MM.1S (cell line): ENCODE measurements at regions not wholly inside any gene's neighbourhood (a gene's known extent, or its start where the extent isn't known, plus 50 kb on each side); places are given as distances from the start of the nearest gene placed in this dataset.

Experiments used
- DNase-seq: peaks from one replicate; pipeline ENCODE4 v3.0.0-alpha.2; 2015
- H2AFZ ChIP-seq: fragments of 300-600 bp; sonication (generic); 2 replicates; pipeline ENCODE4 v1.6.0; 2016; ENCODE audit warnings: antibody characterized with exemption, low read length
- H3F3A ChIP-seq: fragments of 300-600 bp; sonication (generic); 2 replicates; pipeline ENCODE4 v1.6.1; 2016; ENCODE audit warnings: mild to moderate bottlenecking, antibody characterized with exemption, low read length, moderate library complexity, mixed read lengths; ENCODE audit not compliant: insufficient read depth
- H3K27ac ChIP-seq: fragments of 300-600 bp; sonication (generic); 2 replicates; pipeline ENCODE4 v1.5.1; 2016; ENCODE audit warnings: mild to moderate bottlenecking, low read length
- H3K27me3 ChIP-seq: fragments of 300-600 bp; sonication (generic); replicated peaks from 2 replicates; pipeline ENCODE4 v1.6.0; 2016; ENCODE audit warnings: low read length; ENCODE audit not compliant: insufficient read depth
- H3K36me3 ChIP-seq: fragments of 300-600 bp; sonication (generic); replicated peaks from 2 replicates; pipeline ENCODE4 v1.6.1; 2016; ENCODE audit warnings: mild to moderate bottlenecking, low read length, mixed read lengths; ENCODE audit not compliant: insufficient read depth
- H3K4me1 ChIP-seq: fragments of 300-600 bp; sonication (generic); 2 replicates; pipeline ENCODE4 v1.6.1; 2016; ENCODE audit warnings: low read length, mixed read lengths
- H3K4me2 ChIP-seq: fragments of 300-600 bp; sonication (generic); 2 replicates; pipeline ENCODE4 v1.6.0; 2016; ENCODE audit warnings: low read depth, low read length
- H3K4me3 ChIP-seq: fragments of 300-600 bp; sonication (generic); 2 replicates; pipeline ENCODE4 v1.5.1; 2016; ENCODE audit warnings: low read length, mixed read lengths
- H3K79me2 ChIP-seq: fragments of 300-600 bp; sonication (generic); 2 replicates; pipeline ENCODE4 v1.6.1; 2016; ENCODE audit warnings: mixed run types, low read length, mixed read lengths
- H3K9ac ChIP-seq: fragments of 300-600 bp; sonication (generic); 2 replicates; pipeline ENCODE4 v1.6.1; 2016; ENCODE audit warnings: low read length, mixed read lengths
- H3K9me2 ChIP-seq: fragments of 300-600 bp; sonication (generic); replicated peaks from 2 replicates; pipeline ENCODE4 v1.6.1; 2016; ENCODE audit warnings: mild to moderate bottlenecking, low read length, mixed read lengths; ENCODE audit not compliant: insufficient read depth
- H3K9me3 ChIP-seq: fragments of 300-600 bp; sonication (generic); replicated peaks from 2 replicates; pipeline ENCODE4 v1.6.1; 2016; ENCODE audit warnings: mild to moderate bottlenecking, low read length, mixed read lengths; ENCODE audit not compliant: insufficient read depth
- H4K20me1 ChIP-seq: fragments of 300-600 bp; sonication (generic); 2 replicates; pipeline ENCODE4 v1.6.1; 2016; ENCODE audit warnings: mild to moderate bottlenecking, low read length, moderate library complexity, mixed read lengths; ENCODE audit not compliant: insufficient read depth
- EZH2 ChIP-seq: fragments of 300-600 bp; sonication (generic); optimal IDR thresholded peaks from 2 replicates; pipeline ENCODE3; 2017; ENCODE audit warnings: low read depth, mild to moderate bottlenecking, antibody characterized with exemption, low read length, mixed read lengths
- EZH2phosphoT487 ChIP-seq: fragments of 300-600 bp; sonication (generic); IDR thresholded peaks from 2 replicates; pipeline ENCODE4 v1.6.1; 2018; ENCODE audit warnings: antibody characterized with exemption, low read length
- TF ChIP-seq, protein P1 (sequence below): fragments of 300-600 bp; sonication (generic); IDR thresholded peaks from 2 replicates; pipeline ENCODE4 v1.5.1; 2016; ENCODE audit warnings: antibody characterized with exemption, low read length, mixed read lengths

DNA sequence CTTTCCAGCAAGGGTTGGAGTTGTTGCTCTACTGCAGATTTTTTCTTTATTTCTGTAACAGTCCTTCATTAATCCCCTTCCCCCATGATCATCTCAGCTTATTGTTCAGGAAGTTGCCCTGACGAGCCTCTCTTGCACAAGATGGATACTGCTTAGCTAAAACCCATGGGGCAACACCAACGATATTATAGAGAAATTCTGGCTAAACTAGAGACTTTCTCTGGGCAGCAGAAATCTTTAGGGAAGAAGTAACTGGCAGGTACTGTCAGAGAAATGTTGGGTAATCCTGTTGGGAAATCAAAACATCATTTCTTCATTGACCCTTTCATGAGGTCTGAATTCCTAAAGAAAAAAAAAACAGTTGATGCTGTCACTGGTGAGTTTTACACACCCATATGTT is 921.3 kb downstream of the NLGN4X start:
- Histone ChIP-seq H2AFZ (no peak overlapping the region), H3K4me2 (no peak overlapping the region), H3K4me1 (no peaks in the 10 kb centered on the region), H3K27me3 (no peaks in the 10 kb centered on the region), H3K4me3 (no peak overlapping the region), H3K27ac (no peak overlapping the region), H3K9me2 (no peaks in the 10 kb centered on the region), H3K9ac (no peak overlapping the region), H3K9me3 (no peaks in the 10 kb centered on the region), H3K36me3 (no peaks in the 10 kb centered on the region), H3K79me2 (no peaks in the 10 kb centered on the region), H4K20me1 (no peaks in the 10 kb centered on the region), H3F3A (no peaks in the 10 kb centered on the region)
- TF ChIP-seq EZH2phosphoT487 (no peak), EZH2 (no peak)
- TF ChIP-seq, protein P1, sequence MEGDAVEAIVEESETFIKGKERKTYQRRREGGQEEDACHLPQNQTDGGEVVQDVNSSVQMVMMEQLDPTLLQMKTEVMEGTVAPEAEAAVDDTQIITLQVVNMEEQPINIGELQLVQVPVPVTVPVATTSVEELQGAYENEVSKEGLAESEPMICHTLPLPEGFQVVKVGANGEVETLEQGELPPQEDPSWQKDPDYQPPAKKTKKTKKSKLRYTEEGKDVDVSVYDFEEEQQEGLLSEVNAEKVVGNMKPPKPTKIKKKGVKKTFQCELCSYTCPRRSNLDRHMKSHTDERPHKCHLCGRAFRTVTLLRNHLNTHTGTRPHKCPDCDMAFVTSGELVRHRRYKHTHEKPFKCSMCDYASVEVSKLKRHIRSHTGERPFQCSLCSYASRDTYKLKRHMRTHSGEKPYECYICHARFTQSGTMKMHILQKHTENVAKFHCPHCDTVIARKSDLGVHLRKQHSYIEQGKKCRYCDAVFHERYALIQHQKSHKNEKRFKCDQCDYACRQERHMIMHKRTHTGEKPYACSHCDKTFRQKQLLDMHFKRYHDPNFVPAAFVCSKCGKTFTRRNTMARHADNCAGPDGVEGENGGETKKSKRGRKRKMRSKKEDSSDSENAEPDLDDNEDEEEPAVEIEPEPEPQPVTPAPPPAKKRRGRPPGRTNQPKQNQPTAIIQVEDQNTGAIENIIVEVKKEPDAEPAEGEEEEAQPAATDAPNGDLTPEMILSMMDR, result no peak
- DNase-seq, result no peak

DNA sequence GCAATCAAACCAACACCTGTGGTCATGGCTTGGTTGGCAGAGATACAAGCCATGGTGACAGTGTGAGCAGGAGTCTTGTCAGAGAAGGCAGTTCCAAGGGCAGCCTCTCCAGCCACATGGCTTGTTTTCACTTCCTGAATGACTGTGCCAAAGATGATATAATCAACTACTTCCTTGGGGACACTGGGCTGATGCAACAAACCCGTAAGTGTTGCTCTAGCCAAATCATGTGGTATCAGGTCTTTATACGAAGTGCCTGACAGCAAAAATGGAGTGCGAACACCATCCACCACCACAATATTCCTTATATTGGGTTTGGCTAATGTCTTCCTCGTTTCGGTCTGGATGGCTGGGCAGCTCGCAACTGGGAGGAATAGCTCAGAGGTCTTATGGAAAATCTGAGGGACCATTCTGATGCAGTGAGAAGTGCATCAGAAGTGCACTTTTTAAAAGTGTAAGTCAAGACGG is 922.0 kb downstream of the NLGN4X start:
- Histone ChIP-seq H3K27ac (no peak overlapping the region), H3K4me1 (no peaks in the 10 kb centered on the region), H3K27me3 (no peaks in the 10 kb centered on the region), H4K20me1 (no peaks in the 10 kb centered on the region), H3K4me2 (no peak overlapping the region), H3K36me3 (no peaks in the 10 kb centered on the region), H3K9me2 (no peaks in the 10 kb centered on the region), H2AFZ (no peak overlapping the region), H3K9me3 (no peaks in the 10 kb centered on the region), H3F3A (no peaks in the 10 kb centered on the region), H3K4me3 (no peak overlapping the region), H3K79me2 (no peaks in the 10 kb centered on the region), H3K9ac (no peak overlapping the region)
- DNase-seq, result no peak
- TF ChIP-seq, protein P1, result no peak
- TF ChIP-seq EZH2, result no peak
- TF ChIP-seq EZH2phosphoT487, result no peak

DNA sequence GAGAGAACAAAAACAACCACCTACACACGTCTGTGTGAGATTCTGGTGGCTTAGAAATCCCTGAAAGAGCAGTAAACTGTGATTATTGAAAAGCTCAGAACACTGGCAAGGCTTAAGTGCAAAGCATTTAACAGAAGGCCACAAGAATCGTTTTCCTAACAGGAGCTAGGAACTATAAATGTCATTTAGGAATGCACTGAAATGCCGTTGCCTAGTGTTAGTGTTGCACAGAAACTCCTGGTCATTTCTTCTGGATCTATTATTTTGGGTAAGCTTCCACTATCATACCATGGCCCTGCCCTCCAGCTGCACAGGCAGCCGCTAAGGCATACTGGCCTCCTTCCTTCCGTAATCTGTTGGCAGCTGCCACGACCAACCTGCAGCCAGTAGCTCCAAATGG is 923.2 kb downstream of the NLGN4X start:
- Histone ChIP-seq H3K4me3 (no peak overlapping the region), H3K9me3 (no peaks in the 10 kb centered on the region), H3K27ac (no peak overlapping the region), H3K27me3 (no peaks in the 10 kb centered on the region), H3K4me1 (no peaks in the 10 kb centered on the region), H3K4me2 (no peak overlapping the region), H3F3A (no peaks in the 10 kb centered on the region), H4K20me1 (no peaks in the 10 kb centered on the region), H3K36me3 (no peaks in the 10 kb centered on the region), H3K9me2 (no peaks in the 10 kb centered on the region), H3K9ac (no peak overlapping the region), H3K79me2 (no peaks in the 10 kb centered on the region), H2AFZ (no peak overlapping the region)
- no peak for TF ChIP-seq EZH2phosphoT487
- TF ChIP-seq, protein P1, result no peak
- TF ChIP-seq EZH2, result no peak
- no peak for DNase-seq
